KMS-11 (cell line): ENCODE measurements at regions not wholly inside any gene's neighbourhood (a gene's known extent, or its start where the extent isn't known, plus 50 kb on each side); places are given as distances from the start of the nearest gene placed in this dataset.

ENCODE experiments used
- H2AFZ ChIP-seq: fragments of 200-600 bp; sonication (generic); 2 replicates; pipeline ENCODE4 v1.6.1; 2016; ENCODE audit warnings: antibody characterized with exemption, mixed run types, low read depth
- H3K27ac ChIP-seq: fragments of 200-600 bp; sonication (generic); 2 replicates; pipeline ENCODE4 v1.6.1; 2016; ENCODE audit warnings: mild to moderate bottlenecking, mixed run types
- H3K27me3 ChIP-seq: fragments of 200-600 bp; sonication (generic); 2 replicates; pipeline ENCODE4 v1.6.1; 2017; ENCODE audit warnings: mild to moderate bottlenecking, low read depth, mixed run types, moderate library complexity; ENCODE audit not compliant: insufficient read depth
- H3K36me3 ChIP-seq: fragments of 200-600 bp; sonication (generic); 2 replicates; pipeline ENCODE4 v1.6.1; 2017; ENCODE audit warnings: mild to moderate bottlenecking, mixed run types; ENCODE audit not compliant: insufficient read depth
- H3K4me1 ChIP-seq: fragments of 200-600 bp; sonication (generic); 2 replicates; pipeline ENCODE4 v1.6.1; 2016; ENCODE audit warnings: mild to moderate bottlenecking, low read depth, mixed run types; ENCODE audit not compliant: poor library complexity, severe bottlenecking
- H3K4me2 ChIP-seq: fragments of 200-600 bp; sonication (generic); 2 replicates; pipeline ENCODE4 v1.7.0; 2016; ENCODE audit warnings: mild to moderate bottlenecking, mixed run types
- H3K4me3 ChIP-seq: fragments of 200-600 bp; sonication (generic); IDR thresholded peaks from 2 replicates; pipeline ENCODE4 v1.6.1; 2017; ENCODE audit warnings: low read depth, low read length, mixed read lengths; ENCODE audit not compliant: insufficient read depth
- H3K79me2 ChIP-seq: fragments of 200-600 bp; sonication (generic); 2 replicates; pipeline ENCODE4 v1.6.1; 2016; ENCODE audit warnings: low read depth, mixed run types; ENCODE audit not compliant: insufficient read depth
- H3K9ac ChIP-seq: fragments of 200-600 bp; sonication (generic); 2 replicates; pipeline ENCODE4 v1.6.1; 2016; ENCODE audit warnings: mild to moderate bottlenecking, mixed run types
- H4K20me1 ChIP-seq: fragments of 200-600 bp; sonication (generic); 2 replicates; pipeline ENCODE4 v1.6.1; 2016; ENCODE audit warnings: mild to moderate bottlenecking, mixed run types; ENCODE audit not compliant: insufficient read depth
- CTCF ChIP-seq: fragments of 200-600 bp; sonication (generic); conservative IDR thresholded peaks from 2 replicates; pipeline ENCODE4 v1.6.1; 2017; ENCODE audit warnings: low read depth, mild to moderate bottlenecking, antibody characterized with exemption, low read length, moderate library complexity, mixed read lengths

- Histone ChIP-seq H4K20me1 (no peaks in the 10 kb centered on the region), H3K27ac (no peak overlapping the region), H3K9ac (no peak overlapping the region), H3K4me3 (no peak overlapping the region), H3K4me1 (no peaks in the 10 kb centered on the region), H3K27me3 (no peaks in the 10 kb centered on the region), H3K36me3 (no peaks in the 10 kb centered on the region), H3K79me2 (no peaks in the 10 kb centered on the region), H3K4me2 (no peak overlapping the region), H2AFZ (no peak overlapping the region)
- no peak for TF ChIP-seq CTCF
Observed at GRCh38 chr1:239603530-239603929, 217.2 kb downstream of the CHRM3 start.

- Histone ChIP-seq H3K36me3 (no peaks in the 10 kb centered on the region), H3K9ac (no peak overlapping the region), H3K4me2 (no peak overlapping the region), H3K27me3 (no peaks in the 10 kb centered on the region), H4K20me1 (no peaks in the 10 kb centered on the region), H3K4me1 (no peaks in the 10 kb centered on the region), H3K27ac (no peak overlapping the region), H2AFZ (no peak overlapping the region), H3K4me3 (no peak overlapping the region), H3K79me2 (no peaks in the 10 kb centered on the region)
- TF ChIP-seq CTCF, result no peak
Observed at GRCh38 chr1:239606850-239607400, 220.6 kb downstream of the CHRM3 start.

- no peak for TF ChIP-seq CTCF
- H3K36me3 ChIP-seq, result no peaks in the 10 kb centered on the region
- no peaks in the 10 kb centered on the region for H3K4me1 ChIP-seq
- no peaks in the 10 kb centered on the region for H3K27me3 ChIP-seq
- no peak overlapping the region for H3K9ac ChIP-seq
- no peaks in the 10 kb centered on the region for H4K20me1 ChIP-seq
- H3K27ac ChIP-seq, result no peak overlapping the region
- no peaks in the 10 kb centered on the region for H3K79me2 ChIP-seq
- no peak overlapping the region for H3K4me3 ChIP-seq
- H2AFZ ChIP-seq, result no peak overlapping the region
- H3K4me2 ChIP-seq, result no peak overlapping the region
Observed at GRCh38 chr1:239608469-239608868, 222.1 kb downstream of the CHRM3 start.

- Histone ChIP-seq H4K20me1 (no peaks in the 10 kb centered on the region), H2AFZ (no peak overlapping the region), H3K27me3 (no peaks in the 10 kb centered on the region), H3K27ac (no peak overlapping the region), H3K4me3 (no peak overlapping the region), H3K9ac (no peak overlapping the region), H3K36me3 (no peaks in the 10 kb centered on the region), H3K4me1 (no peaks in the 10 kb centered on the region), H3K4me2 (no peak overlapping the region), H3K79me2 (no peaks in the 10 kb centered on the region)
- no peak for TF ChIP-seq CTCF
Observed at GRCh38 chr1:239612379-239612778, 226.0 kb downstream of the CHRM3 start.
